GM19239 (cell line): ENCODE measurements at regions not wholly inside any gene's neighbourhood (a gene's known extent, or its start where the extent isn't known, plus 50 kb on each side); places are given as distances from the start of the nearest gene placed in this dataset.
"Not testable (repeated sequence)": the region's sequence is repeated elsewhere in the genome, so short reads cannot be mapped to it uniquely, and the experiment has no call there.

Experiments
- DNase-seq: peaks from one replicate; pipeline ENCODE4 v3.0.0; 2011; ENCODE audit warnings: low spot score; ENCODE audit not compliant: insufficient read length
- FAIRE-seq: peaks from 2 replicates; lab custom pipeline; 2011; peaks lifted over from hg19 to GRCh38; lab: Jason Lieb, UNC

DNA sequence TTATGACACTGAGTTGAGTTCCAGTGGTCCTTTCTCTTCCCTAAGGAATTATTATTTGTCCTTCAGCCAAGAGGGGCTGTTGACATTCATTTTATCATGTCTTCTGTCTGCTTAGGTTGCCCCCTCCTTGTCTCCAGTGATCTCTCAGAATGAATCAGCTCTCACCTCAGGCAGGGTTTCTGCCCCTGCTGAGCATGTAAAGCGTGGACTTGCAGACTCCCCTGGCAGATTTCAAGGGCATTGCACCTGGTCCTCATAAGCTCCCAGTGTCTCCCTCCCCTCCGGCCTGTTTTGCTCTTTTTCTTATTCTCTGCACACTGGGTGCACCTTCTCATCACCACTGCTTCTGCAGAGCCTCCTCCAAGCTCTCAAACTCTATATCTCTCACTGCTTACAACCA is 188.4 kb downstream of the KCNS3 start:
- no peak for FAIRE-seq
- no peak for DNase-seq

DNA sequence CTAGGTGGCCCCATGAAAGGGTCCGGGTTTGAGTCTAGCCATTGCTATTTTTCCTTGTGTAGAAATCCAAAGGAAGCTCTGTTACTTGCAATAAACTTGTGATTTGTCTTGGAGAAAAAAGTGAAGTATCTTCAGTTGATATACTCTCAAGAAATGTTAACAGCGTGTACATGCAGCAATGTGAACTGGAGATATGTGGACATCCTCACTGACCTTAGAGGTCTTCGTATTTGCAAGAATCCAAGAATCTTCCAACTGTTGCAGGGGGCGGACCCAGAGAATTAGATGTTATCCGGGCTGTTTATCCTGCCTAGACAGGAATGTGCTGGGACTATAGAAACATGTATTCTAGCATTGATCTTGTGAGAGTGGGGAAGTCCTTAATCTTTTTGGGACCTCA is 187.6 kb downstream of the KCNS3 start:
- FAIRE-seq (no peak), DNase-seq (no peak)

DNA sequence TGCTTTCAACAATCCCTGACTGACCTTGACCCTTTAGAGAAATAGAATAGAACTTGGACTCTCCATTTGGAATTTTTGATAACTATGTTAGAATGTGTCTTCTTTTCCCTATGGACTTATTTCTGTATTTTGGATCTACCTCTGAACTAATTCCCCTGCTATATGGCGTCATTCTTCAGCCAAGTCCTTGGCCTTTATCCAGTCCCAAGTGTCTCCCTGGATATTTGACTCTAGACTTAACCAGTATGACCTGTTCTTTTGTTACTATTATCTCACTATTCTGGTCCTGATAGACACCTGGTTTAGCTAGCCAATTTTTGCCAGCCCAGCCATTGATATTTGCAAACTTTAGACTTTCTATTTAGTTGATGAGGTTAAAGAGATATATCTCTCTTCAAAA is 186.8 kb downstream of the KCNS3 start:
- no peak for DNase-seq
- FAIRE-seq = no peak

DNA sequence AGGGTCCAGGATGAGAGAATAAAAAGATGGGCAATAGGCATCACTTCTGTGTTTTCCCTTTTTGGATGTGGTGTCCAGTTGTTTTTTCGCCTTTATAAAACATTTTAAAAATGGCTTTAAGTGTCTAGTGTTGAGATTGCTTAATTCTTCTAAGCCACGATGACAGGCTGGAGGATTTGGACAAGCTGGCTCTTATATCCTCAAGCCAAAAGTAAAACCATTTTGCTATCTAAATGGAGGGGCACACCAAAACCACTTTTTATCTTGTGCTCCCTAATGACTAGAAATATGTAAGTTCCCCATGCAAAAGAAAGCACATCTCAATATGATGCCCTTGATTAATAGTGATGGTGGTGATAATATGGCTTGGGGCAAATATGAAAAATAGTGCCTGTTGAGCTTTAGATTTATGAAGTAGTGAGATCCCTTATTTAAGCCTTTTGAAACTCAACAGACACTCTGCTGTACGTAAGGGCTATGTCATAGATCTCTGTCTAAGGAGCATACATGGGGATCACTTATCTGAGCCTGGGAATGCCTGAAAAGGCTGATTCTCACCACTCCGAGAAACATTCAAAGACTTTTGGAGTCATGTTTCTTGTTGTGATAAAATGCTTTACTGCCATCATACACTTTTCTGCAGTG is 185.5 kb downstream of the KCNS3 start:
- DNase-seq (no peak), FAIRE-seq (no peak)

DNA sequence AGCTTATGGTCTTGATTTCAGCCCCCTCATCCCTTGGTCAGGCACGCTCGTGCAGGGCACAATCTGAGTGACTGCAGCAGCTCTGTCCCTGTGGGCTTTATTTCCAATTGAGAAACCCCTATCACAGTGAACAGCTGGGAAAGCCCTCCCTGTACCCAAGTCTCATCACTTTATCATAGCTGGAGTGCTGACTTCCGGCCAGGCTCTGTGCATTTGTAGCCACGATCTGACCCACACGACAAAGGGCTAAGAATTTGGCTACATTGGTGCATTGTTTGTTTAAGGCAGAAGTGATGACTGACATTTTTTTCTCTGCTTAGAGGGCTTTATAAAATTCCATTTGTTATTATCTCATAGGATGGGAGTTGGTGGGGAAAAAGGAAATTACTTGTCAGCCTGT is 184.4 kb downstream of the KCNS3 start:
- no peak for FAIRE-seq
- DNase-seq = no peak

DNA sequence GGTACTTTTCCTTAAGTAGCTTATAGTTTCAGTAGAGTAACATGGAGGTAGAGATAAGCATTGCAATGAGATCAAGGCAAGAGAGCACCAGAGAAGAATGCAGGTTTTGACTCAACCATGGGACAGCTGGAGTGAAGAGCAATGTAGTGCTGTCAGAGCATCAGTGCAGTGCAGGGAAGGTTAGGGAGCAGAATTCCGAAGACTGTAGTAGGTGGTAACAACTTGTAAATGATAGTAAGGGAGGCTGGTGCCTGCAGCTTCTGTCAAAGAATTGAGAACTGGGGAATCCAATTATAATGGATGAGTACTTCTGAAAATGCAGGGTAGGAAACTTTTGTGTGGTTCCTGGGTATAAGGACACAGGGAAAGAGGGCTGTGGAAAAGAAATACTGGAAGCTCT is 183.2 kb downstream of the KCNS3 start:
- DNase-seq (no peak), FAIRE-seq (no peak)

DNA sequence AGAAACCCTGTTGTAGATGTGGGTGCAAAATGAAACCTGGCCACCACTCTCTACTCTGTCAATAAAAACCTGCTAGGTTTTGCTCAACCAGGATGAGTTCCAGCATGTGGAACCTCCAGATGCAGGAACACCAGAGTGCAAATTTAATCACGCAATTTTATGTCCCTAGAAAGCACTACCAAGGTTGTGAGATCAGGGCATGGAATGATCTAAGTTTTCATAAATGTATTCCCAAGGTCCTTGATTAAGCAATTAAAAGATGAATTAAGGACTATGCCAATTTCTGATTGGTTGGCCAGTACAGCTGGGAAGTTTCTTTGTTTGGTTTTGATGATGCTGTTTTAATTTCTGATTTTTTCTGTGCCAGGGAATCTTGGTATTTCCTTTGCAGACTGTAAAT is 179.2 kb downstream of the KCNS3 start:
- no peak for DNase-seq
- FAIRE-seq = no peak

DNA sequence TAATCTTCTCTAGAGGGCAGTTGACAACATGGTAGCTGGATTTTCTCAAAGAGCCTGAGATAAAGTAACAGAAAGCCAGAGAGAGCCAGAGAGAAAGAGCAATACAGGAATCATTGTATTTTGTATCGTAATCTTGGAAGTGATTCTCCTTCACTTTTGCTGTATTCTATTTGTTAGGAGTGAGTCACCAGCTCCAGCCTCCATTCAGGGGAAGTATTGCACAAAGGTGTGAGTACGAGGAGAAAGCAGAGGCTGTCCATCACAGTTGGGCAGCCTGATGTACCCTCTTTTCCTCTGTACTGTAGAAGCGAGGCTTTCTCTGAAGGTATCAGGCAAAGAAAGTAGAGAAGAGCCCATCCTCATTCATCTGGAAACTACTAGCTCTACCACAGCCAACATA is 176.8 kb downstream of the KCNS3 start:
- no peak for DNase-seq
- no peak for FAIRE-seq

DNA sequence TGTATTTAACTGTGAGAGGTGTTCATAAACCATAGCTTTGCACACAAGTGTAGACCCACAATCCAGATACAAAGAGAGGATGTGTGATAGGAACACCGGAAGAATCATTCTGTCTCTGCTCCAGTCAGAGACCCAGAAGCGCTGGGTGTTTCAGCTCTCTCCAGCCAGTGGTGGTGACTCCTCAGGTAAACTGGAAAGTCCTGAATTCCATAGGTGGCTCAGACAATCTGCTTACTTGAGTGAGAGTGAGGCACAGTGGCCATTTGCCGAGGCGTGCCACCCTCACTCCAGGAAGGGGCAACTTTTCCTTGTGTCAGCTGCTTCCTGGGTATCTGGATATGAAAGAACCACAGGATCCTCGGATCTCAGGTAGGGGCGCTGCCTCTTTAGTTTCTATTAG is 171.5 kb downstream of the KCNS3 start:
- FAIRE-seq (no peak), DNase-seq (no peak)

DNA sequence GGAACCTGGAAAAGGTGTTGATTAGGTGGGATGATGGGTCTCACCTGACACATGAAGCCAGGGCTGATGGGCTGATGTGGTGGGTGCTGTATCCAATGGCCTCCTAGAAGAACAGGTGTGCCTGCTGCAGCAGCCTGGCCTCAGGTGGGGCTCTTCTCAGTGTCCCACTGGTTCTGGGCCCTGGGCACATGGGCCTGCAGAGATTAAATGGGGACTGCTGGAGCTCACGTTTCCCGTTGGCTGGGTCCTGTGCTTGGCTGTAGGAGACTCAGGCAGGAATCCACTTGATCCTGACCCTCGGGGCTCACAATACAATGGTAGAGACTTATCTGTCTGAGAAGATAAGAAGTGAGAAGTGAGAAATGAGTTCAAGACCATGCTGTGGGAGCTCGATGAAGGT is 170.9 kb downstream of the KCNS3 start:
- FAIRE-seq (no peak), DNase-seq (no peak)

DNA sequence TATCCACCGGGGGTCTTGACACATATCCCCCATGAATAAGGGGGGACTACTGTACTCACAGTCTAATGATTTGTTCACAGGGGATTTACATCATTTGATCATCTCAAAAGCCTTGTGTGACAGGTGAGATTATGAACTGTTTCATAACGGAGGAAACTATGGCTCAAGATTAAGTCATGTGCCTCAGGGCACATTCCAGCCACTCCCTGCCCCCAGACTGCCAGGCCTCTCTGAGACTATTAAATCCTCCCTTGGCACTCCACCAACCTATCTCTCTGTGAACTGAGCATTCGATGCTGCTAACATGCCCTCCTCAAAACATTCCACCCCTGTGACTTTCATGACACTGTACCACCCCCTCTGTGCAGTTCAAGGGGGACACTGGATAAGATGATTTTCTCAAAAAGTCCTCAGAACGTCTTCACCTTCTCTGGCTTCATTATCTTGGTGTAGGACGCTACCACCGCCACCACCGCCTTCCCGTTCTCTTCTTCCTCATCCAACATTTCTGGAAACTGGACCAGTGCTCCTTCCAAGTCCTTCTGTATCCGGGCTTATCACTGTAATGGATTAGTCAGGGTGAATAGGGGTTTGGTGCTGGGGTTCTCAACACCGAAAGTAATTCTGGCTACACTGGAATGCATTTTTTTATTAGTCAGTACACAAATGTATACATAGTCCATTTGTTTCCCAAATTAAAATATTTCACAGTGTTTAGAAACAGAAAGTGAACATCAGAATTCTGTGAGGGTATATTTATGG is 169.6 kb downstream of the KCNS3 start:
- no peak for FAIRE-seq
- no peak for DNase-seq

DNA sequence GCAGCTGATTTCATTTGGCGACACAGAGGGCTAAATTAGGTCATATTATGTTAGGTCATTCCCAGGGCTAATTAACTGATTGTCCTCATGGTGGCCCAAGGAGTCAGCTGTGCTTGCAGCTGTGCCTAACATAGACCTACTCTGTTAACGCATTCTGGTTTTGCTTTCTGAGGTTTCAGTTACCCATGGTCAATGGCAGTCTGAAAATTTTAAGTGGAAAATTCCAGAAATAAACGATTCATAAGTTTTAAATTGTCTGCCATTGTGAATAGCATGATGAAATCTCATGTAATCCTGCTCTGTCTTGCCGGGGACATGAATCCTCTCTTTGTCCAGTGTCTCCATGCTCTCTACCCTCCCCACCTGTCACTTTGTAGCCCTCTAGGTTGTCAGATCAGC is 168.7 kb downstream of the KCNS3 start:
- FAIRE-seq = no peak

DNA sequence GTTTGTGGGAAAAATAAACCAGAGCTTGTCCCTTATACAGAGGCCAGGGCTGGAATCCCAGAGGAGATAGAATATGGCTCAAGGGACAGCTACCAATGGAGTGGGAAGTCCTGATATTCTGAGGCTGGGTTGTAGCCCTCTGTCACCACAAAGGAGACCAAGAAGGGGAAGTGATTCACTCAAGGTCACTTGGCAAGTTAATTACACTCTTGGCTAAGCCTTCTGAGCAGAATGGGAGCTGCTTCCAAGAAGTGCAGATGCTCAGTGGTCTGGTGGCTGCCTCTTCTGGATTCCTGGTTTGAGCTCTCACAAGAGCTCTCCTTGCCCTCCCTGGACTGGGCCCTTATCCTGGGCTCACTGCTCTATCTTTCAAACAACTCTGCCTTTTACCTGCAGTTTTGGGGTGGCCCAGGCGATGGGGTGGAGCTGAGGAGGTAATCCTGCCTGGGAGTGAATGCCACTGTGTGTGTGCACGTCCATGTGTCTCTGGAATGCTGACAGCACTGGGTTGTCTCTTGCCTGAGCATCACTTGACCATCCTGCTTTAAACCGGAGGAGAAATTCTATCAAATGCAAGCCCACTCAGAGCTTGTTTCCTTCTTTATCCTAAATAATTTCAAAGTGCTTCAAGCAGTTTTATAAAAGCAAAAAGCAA is 168.2 kb downstream of the KCNS3 start:
- DNase-seq = no peak
- FAIRE-seq = no peak

More for the DNA sequence above, 168.7 kb downstream of the KCNS3 start:
- no peak for DNase-seq

DNA sequence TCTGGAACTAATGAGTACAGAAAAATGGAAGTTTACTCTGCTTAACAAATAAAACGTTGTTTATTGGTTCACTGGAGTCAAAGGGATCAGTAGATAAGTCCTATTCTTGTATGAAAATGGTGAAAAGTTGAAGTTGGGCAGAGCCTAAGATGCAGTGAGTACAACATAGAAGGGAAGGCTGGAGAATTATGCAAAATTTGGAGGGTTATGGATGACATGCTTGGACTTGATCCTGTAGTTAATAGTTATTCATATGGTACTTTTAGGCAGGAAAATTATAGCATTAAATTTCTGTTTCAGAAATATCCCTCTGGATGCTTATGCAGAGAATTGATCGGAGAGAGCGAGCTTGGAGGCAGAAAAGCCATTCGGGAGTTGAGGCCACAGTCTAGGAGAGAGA is 167.6 kb downstream of the KCNS3 start:
- FAIRE-seq = no peak

DNA sequence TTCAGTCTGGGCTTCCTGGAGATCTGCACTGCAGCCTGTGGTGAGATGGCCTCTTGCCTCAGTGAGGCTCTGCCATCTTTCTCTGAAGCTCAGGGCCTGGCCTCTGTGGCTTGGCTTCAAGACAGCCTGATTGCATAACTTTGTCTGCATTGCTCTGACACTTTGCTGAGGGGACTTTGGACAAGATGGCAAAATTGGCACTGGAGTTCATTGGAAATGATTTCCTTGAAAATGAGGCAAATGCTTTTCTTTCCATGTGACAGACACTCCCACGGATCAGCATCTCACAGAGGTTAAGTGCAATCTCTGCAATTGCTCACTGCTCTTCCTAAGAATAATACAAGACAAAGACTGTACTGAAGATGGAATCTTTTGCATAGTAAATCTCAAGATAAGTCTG is 166.8 kb downstream of the KCNS3 start:
- DNase-seq (no peak), FAIRE-seq (no peak)

More for the DNA sequence above, 167.6 kb downstream of the KCNS3 start:
- no peak for DNase-seq

DNA sequence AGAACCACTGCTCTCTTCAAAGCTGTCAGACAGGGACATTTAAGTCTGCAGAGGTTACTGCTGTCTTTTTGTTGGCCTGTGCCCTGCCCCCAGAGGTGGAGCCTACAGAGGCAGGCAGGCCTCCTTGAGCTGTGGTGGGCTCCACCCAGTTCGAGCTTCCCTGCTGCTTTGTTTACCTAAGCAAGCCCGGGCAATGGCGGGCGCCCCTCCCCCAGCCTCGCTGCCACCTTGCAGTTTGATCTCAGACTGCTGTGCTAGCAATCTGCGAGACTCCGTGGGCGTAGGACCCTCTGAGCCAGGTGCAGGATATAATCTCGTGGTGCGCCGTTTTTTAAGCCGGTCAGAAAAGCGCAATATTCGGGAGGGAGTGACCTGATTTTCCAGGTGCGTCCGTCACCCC is 138.9 kb downstream of the KCNS3 start:
- not testable (repeated sequence) for DNase-seq, FAIRE-seq

DNA sequence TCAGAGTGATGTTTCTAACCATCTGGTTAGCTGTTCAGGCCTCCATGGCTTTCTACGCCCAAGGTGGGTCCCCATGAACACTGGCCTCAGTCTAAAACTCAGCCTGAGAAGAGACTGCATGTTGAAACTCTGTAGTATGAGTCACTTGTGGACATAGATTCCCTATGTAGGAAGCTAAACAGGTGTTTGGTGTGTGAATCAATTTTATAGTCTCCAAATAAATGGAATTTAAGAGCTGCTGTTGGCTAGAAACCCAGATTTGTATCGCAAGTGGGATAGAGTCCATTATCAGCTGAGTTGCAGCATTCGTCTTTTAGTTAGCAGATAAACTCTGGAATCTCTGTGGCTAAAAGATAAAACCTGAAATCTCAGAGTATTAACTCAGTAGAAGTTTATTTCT is 131.4 kb downstream of the KCNS3 start:
- FAIRE-seq = no peak

DNA sequence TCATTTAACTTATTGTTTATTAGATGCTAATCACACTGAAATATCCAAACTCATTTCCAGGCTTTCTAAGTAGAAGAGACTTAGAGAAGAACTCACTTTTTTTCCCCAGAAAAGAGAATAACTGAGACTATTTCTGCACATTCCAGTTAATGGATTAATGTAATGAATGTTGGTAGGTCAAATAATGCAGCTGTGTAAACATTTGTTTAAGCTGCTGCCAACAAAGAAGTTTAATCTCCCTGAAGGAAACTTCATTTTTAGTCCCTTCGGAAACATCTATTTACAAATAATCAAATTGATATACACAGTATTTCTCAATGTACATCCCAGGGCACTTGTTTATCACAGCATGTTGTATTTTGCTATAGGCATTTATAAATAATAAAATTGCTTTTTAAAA is 126.9 kb downstream of the KCNS3 start:
- FAIRE-seq (no peak), DNase-seq (no peak)

More for the DNA sequence above, 131.4 kb downstream of the KCNS3 start:
- no peak for DNase-seq

DNA sequence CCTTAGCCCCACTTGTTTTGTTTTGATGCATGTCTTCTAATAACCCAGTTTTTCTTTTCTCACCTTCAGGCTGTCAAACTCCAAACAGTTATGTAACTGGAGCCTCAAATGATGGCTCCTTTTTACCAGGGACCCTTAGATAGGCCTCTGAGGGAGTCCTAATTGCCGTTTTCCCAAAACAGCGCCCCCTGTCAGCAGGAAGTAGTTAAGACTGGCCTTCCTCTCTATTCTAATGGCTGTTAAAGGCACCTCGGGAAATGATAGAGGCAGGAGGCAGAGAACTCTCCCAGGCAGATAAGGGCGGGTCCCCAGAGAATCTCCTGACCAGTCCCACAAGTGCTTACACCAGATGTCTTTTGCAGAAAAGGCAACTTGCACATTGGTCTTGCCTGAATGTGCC is 123.2 kb downstream of the KCNS3 start:
- FAIRE-seq = no peak
- no peak for DNase-seq

DNA sequence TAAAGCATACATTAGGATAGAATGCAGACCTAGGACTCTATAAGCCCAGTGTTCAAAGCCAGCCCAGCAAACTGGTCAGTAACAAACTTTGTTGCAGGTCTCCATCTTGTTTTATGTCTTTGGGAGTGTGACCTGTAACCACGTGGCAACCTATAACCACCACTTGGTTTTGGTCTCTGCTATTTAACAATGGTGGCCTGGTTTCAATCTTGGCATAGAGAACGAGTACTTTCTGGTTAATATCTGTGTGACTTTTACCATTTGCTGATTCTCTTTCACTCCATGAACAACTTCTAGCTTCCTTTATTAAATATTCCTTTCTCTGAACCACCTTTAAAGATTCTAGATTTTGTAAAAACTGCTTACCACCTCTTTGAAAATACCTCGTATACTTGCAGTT is 118.5 kb downstream of the KCNS3 start:
- no peak for FAIRE-seq
- no peak for DNase-seq

DNA sequence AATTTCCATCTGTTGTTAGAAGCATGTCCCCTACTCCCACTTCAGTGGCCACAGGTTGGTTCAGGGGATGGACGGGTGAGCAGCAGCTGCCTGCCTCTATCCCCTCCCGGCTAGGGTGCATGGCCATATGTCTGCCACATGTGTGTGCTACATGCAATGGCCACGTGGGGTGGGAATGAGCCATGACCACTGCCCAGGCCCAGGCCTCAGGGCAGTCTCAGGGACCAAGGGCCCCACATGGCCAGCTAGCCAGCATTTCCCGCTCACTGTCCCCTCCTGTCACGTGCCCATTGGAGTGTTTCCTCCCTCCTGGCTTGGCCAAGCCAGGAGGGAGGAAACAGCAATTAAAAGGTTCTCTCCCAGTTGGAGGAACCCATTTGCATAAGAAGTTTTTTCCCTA is 117.1 kb downstream of the KCNS3 start:
- no peak for DNase-seq
- no peak for FAIRE-seq
